ENCODE measurements at regions not wholly inside any gene's neighbourhood (a gene's known extent, or its start where the extent isn't known, plus 50 kb on each side); places are given as distances from the start of the nearest gene placed in this dataset.

DNA sequence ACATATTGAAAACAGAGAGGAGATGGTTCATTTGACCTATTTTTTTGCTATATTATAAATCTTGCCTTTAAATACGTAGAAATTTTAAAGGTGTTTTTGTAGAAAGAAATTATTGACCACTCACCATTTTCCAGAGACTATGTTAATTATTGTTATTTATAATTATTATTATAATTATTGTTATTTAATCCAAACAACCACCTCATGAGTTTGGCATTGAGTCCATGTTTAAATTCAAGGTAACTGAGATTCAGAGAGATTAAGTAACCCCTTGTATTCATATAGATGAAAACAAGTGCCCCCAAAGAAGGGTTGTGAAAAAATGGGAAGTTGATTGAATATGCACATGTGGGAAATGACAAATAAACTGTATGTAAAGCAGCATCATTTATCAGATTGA, 692.5 kb upstream of the MIR17HG start:
- TF ChIP-seq CTCF (IDR thresholded peaks at IDR 0.05; ENCODE audit: insufficient read depth, low read length) (no peak), POLR2AphosphoS5 (IDR thresholded peaks at IDR 0.05; ENCODE audit: low read depth) (no peak), REST (IDR thresholded peaks at IDR 0.05; ENCODE audit: insufficient replicate concordance, low read depth) (no peak), SPI1 (IDR thresholded peaks at IDR 0.05; ENCODE audit: borderline replicate concordance, low read depth) (no peak), GABPA (IDR thresholded peaks at IDR 0.05; ENCODE audit: low read depth) (no peak)
